ENCODE measurements at regions not wholly inside any gene's neighbourhood (a gene's known extent, or its start where the extent isn't known, plus 50 kb on each side); places are given as distances from the start of the nearest gene placed in this dataset.

DNA sequence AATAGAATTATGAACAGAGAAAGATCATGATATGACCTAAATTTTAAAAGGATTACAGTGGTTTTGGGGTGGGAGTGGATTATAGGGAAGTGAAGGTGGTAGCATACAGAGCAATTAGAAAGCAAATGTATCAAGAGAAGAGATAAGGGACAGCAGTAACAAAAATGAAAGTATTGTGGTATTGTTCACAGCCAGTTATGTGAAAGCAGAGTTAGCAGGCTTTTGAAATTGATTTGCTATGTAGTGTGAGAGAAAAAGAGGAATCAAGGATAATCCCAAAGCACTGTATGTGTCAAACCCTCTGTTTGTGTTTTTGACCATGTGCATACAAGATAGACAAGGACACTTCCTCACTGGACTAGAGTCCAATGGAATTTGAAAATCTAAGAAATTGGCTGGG is 1721.4 kb downstream of the PCDH9 start:
- Histone ChIP-seq H3K4me2 (ENCODE audit: low read depth, low read length, poor library complexity, severe bottlenecking) (peak overlapping the region; percentile 21), H3K27me3 (ENCODE audit: insufficient read depth, low read length, poor library complexity, severe bottlenecking) (no peaks in the 10 kb centered on the region), H3K36me3 (ENCODE audit: insufficient read depth, low read length) (no peaks in the 10 kb centered on the region), H3K4me1 (ENCODE audit: insufficient read depth, low read length, poor library complexity, severe bottlenecking) (peaks cover 6% of the 10 kb centered on the region), H3K9me2 (replicated peaks; ENCODE audit: low read depth, low read length) (no peaks in the 10 kb centered on the region), H3K79me2 (ENCODE audit: insufficient read depth, low read length) (no peaks in the 10 kb centered on the region), H4K20me1 (ENCODE audit: insufficient read depth, low read length, poor library complexity, severe bottlenecking) (no peaks in the 10 kb centered on the region), H2AFZ (ENCODE audit: low read length) (peak overlapping the region; percentile 32), H3K4me3 (ENCODE audit: low read length, poor library complexity, severe bottlenecking) (peak overlapping the region; percentile 2), H3F3A (ENCODE audit: low read depth) (no peaks in the 10 kb centered on the region), H3K9me3 (ENCODE audit: insufficient read depth, low read depth, low read length) (no peaks in the 10 kb centered on the region), H3K9ac (ENCODE audit: low read depth, low read length, poor library complexity, severe bottlenecking) (no peak overlapping the region)
- TF ChIP-seq CTCF (conservative IDR thresholded peaks at IDR 0.05; ENCODE audit: low read length) (no peak), EZH2phosphoT487 (IDR thresholded peaks at IDR 0.05; ENCODE audit: borderline replicate concordance) (no peak)

DNA sequence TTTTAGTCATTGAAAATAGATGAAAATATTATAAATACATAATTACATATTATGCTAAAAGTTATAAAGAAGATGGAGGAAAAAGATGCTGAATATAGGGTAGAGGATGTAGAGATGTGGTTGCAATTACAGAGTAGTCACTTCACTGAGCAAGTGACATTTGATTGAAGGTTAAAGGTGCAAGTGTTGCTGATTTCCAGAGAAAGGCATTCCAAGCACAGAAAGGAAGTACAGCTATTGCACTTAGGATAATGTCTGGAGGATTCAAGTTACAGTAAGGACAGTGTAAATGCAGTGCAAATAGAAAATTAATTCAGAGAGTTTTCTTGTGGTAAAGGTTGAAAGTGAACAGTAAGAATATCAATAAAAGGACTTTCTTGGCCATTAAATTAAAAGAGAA is 1721.8 kb downstream of the PCDH9 start:
- H3K4me3 ChIP-seq (ENCODE audit: low read length, poor library complexity, severe bottlenecking), result peak overlapping the region; percentile 2
- TF ChIP-seq CTCF (conservative IDR thresholded peaks at IDR 0.05; ENCODE audit: low read length) (no peak), EZH2phosphoT487 (IDR thresholded peaks at IDR 0.05; ENCODE audit: borderline replicate concordance) (no peak)
- H3F3A ChIP-seq (ENCODE audit: low read depth), result no peaks in the 10 kb centered on the region
- no peaks in the 10 kb centered on the region for H4K20me1 ChIP-seq (ENCODE audit: insufficient read depth, low read length, poor library complexity, severe bottlenecking)
- no peaks in the 10 kb centered on the region for H3K9me3 ChIP-seq (ENCODE audit: insufficient read depth, low read depth, low read length)
- H3K27me3 ChIP-seq (ENCODE audit: insufficient read depth, low read length, poor library complexity, severe bottlenecking), result no peaks in the 10 kb centered on the region
- no peaks in the 10 kb centered on the region for H3K79me2 ChIP-seq (ENCODE audit: insufficient read depth, low read length)
- no peaks in the 10 kb centered on the region for H3K9me2 ChIP-seq (replicated peaks; ENCODE audit: low read depth, low read length)
- H3K4me2 ChIP-seq (ENCODE audit: low read depth, low read length, poor library complexity, severe bottlenecking), result peak overlapping the region; percentile 21
- H2AFZ ChIP-seq (ENCODE audit: low read length), result peak overlapping the region; percentile 32
- no peak overlapping the region for H3K9ac ChIP-seq (ENCODE audit: low read depth, low read length, poor library complexity, severe bottlenecking)
- no peaks in the 10 kb centered on the region for H3K36me3 ChIP-seq (ENCODE audit: insufficient read depth, low read length)
- peaks cover 6% of the 10 kb centered on the region for H3K4me1 ChIP-seq (ENCODE audit: insufficient read depth, low read length, poor library complexity, severe bottlenecking)

- H3K4me2 ChIP-seq (ENCODE audit: low read depth, low read length, poor library complexity, severe bottlenecking), result no peak overlapping the region
- H3K4me3 ChIP-seq (ENCODE audit: low read length, poor library complexity, severe bottlenecking), result no peak overlapping the region
- H4K20me1 ChIP-seq (ENCODE audit: insufficient read depth, low read length, poor library complexity, severe bottlenecking), result no peaks in the 10 kb centered on the region
- no peaks in the 10 kb centered on the region for H3K36me3 ChIP-seq (ENCODE audit: insufficient read depth, low read length)
- peaks cover 6% of the 10 kb centered on the region for H3K4me1 ChIP-seq (ENCODE audit: insufficient read depth, low read length, poor library complexity, severe bottlenecking)
- H3K79me2 ChIP-seq (ENCODE audit: insufficient read depth, low read length), result no peaks in the 10 kb centered on the region
- no peaks in the 10 kb centered on the region for H3K9me3 ChIP-seq (ENCODE audit: insufficient read depth, low read depth, low read length)
- no peaks in the 10 kb centered on the region for H3K27me3 ChIP-seq (ENCODE audit: insufficient read depth, low read length, poor library complexity, severe bottlenecking)
- TF ChIP-seq EZH2phosphoT487 (IDR thresholded peaks at IDR 0.05; ENCODE audit: borderline replicate concordance) (no peak), CTCF (conservative IDR thresholded peaks at IDR 0.05; ENCODE audit: low read length) (no peak)
- H3K9me2 ChIP-seq (replicated peaks; ENCODE audit: low read depth, low read length), result no peaks in the 10 kb centered on the region
- peak overlapping the region; percentile 44; the same call in 1 of the 2 replicates for H2AFZ ChIP-seq (ENCODE audit: low read length)
- no peaks in the 10 kb centered on the region for H3F3A ChIP-seq (ENCODE audit: low read depth)
- H3K9ac ChIP-seq (ENCODE audit: low read depth, low read length, poor library complexity, severe bottlenecking), result no peak overlapping the region
Observed at GRCh38 chr13:65505941-65506340, 1724.2 kb downstream of the PCDH9 start.

Data from Loucy (cell line).